GM20000 (cell line): ENCODE measurements at regions not wholly inside any gene's neighbourhood (a gene's known extent, or its start where the extent isn't known, plus 50 kb on each side); places are given as distances from the start of the nearest gene placed in this dataset.
A peak's percentile ranks its signal among the peaks of the same experiment; 100 is the strongest.

Experiments
- DNase-seq: peaks from one replicate; pipeline ENCODE4 v3.0.0; 2012; ENCODE audit warnings: low spot score
- CTCF ChIP-seq: IDR thresholded peaks from 2 replicates; pipeline ENCODE4 v1.5.1; 2012; ENCODE audit warnings: mild to moderate bottlenecking, control low read depth; ENCODE audit errors: extremely low read depth, missing control alignments

- peak; percentile 26 for DNase-seq
- peak; percentile 58 for TF ChIP-seq CTCF
Measured at GRCh38 chr5:101678481-101679193, 617.4 kb downstream of the SLCO4C1 start.

- DNase-seq: no peak
- TF ChIP-seq CTCF: no peak
Measured at GRCh38 chr5:101677961-101678360, 618.1 kb downstream of the SLCO4C1 start.

- no peak for TF ChIP-seq CTCF
- no peak for DNase-seq
Measured at GRCh38 chr5:101676646-101677045, 619.4 kb downstream of the SLCO4C1 start.

GRCh38 chr5:101675510-101676219 is 620.4 kb downstream of the SLCO4C1 start:
- DNase-seq: no peak
- TF ChIP-seq CTCF: no peak

GRCh38 chr5:101673120-101673519 is 623.0 kb downstream of the SLCO4C1 start:
- TF ChIP-seq CTCF: no peak
- DNase-seq: no peak

- no peak for TF ChIP-seq CTCF
- no peak for DNase-seq
Measured at GRCh38 chr5:101664071-101664791, 631.9 kb downstream of the SLCO4C1 start.

GRCh38 chr5:101663543-101663942 is 632.5 kb downstream of the SLCO4C1 start:
- DNase-seq: no peak

More at GRCh38 chr5:101663543-101663942, 632.5 kb downstream of the SLCO4C1 start:
- no peak for TF ChIP-seq CTCF
